ENCODE measurements at regions not wholly inside any gene's neighbourhood (a gene's known extent, or its start where the extent isn't known, plus 50 kb on each side); places are given as distances from the start of the nearest gene placed in this dataset.

GRCh38 chr2:59745085-59745484, 808.4 kb downstream of the BCL11A start:
- Histone ChIP-seq H3K4me1 (ENCODE audit: control insufficient read depth, insufficient read depth, low read length) (no peaks in the 10 kb centered on the region), H3K9ac (ENCODE audit: low read length) (no peak overlapping the region), H3K27me3 (ENCODE audit: control insufficient read depth, insufficient read depth, low read length) (no peaks in the 10 kb centered on the region), H3K4me3 (ENCODE audit: low read length) (no peak overlapping the region), H3K27ac (ENCODE audit: low read depth, low read length) (no peak overlapping the region), H3K36me3 (ENCODE audit: control insufficient read depth, insufficient read depth, low read length) (no peaks in the 10 kb centered on the region)

- H3K36me3 ChIP-seq (ENCODE audit: control insufficient read depth, insufficient read depth, low read length), result no peaks in the 10 kb centered on the region
- H3K9ac ChIP-seq (ENCODE audit: low read length), result no peak overlapping the region
- H3K4me3 ChIP-seq (ENCODE audit: low read length), result no peak overlapping the region
- no peak overlapping the region for H3K27ac ChIP-seq (ENCODE audit: low read depth, low read length)
- H3K4me1 ChIP-seq (ENCODE audit: control insufficient read depth, insufficient read depth, low read length), result no peaks in the 10 kb centered on the region
- H3K27me3 ChIP-seq (ENCODE audit: control insufficient read depth, insufficient read depth, low read length), result no peaks in the 10 kb centered on the region
These were observed 809.0 kb downstream of the BCL11A start for GRCh38 chr2:59744436-59744835.

GRCh38 chr2:59741840-59742239, 811.6 kb downstream of the BCL11A start:
- no peaks in the 10 kb centered on the region for H3K4me1 ChIP-seq (ENCODE audit: control insufficient read depth, insufficient read depth, low read length)
- no peak overlapping the region for H3K4me3 ChIP-seq (ENCODE audit: low read length)
- no peak overlapping the region for H3K27ac ChIP-seq (ENCODE audit: low read depth, low read length)
- no peaks in the 10 kb centered on the region for H3K36me3 ChIP-seq (ENCODE audit: control insufficient read depth, insufficient read depth, low read length)
- no peak overlapping the region for H3K9ac ChIP-seq (ENCODE audit: low read length)
- no peaks in the 10 kb centered on the region for H3K27me3 ChIP-seq (ENCODE audit: control insufficient read depth, insufficient read depth, low read length)

GRCh38 chr2:59739166-59739565, 814.3 kb downstream of the BCL11A start:
- no peak overlapping the region for H3K27ac ChIP-seq (ENCODE audit: low read depth, low read length)
- no peaks in the 10 kb centered on the region for H3K36me3 ChIP-seq (ENCODE audit: control insufficient read depth, insufficient read depth, low read length)
- no peak overlapping the region for H3K4me3 ChIP-seq (ENCODE audit: low read length)
- H3K9ac ChIP-seq (ENCODE audit: low read length), result no peak overlapping the region
- H3K27me3 ChIP-seq (ENCODE audit: control insufficient read depth, insufficient read depth, low read length), result no peaks in the 10 kb centered on the region
- no peaks in the 10 kb centered on the region for H3K4me1 ChIP-seq (ENCODE audit: control insufficient read depth, insufficient read depth, low read length)

GRCh38 chr2:59737299-59737698, 816.2 kb downstream of the BCL11A start:
- Histone ChIP-seq H3K27me3 (ENCODE audit: control insufficient read depth, insufficient read depth, low read length) (no peaks in the 10 kb centered on the region), H3K27ac (ENCODE audit: low read depth, low read length) (no peak overlapping the region), H3K4me1 (ENCODE audit: control insufficient read depth, insufficient read depth, low read length) (no peaks in the 10 kb centered on the region), H3K9ac (ENCODE audit: low read length) (no peak overlapping the region), H3K4me3 (ENCODE audit: low read length) (no peak overlapping the region), H3K36me3 (ENCODE audit: control insufficient read depth, insufficient read depth, low read length) (no peaks in the 10 kb centered on the region)

- Histone ChIP-seq H3K27me3 (ENCODE audit: control insufficient read depth, insufficient read depth, low read length) (no peaks in the 10 kb centered on the region), H3K27ac (ENCODE audit: low read depth, low read length) (no peak overlapping the region), H3K4me3 (ENCODE audit: low read length) (no peak overlapping the region), H3K4me1 (ENCODE audit: control insufficient read depth, insufficient read depth, low read length) (no peaks in the 10 kb centered on the region), H3K9ac (ENCODE audit: low read length) (no peak overlapping the region), H3K36me3 (ENCODE audit: control insufficient read depth, insufficient read depth, low read length) (no peaks in the 10 kb centered on the region)
These were observed 818.7 kb downstream of the BCL11A start for GRCh38 chr2:59734743-59735142.

GRCh38 chr2:59733970-59734369, 819.5 kb downstream of the BCL11A start:
- H3K4me1 ChIP-seq (ENCODE audit: control insufficient read depth, insufficient read depth, low read length), result no peaks in the 10 kb centered on the region
- no peaks in the 10 kb centered on the region for H3K27me3 ChIP-seq (ENCODE audit: control insufficient read depth, insufficient read depth, low read length)
- H3K4me3 ChIP-seq (ENCODE audit: low read length), result no peak overlapping the region
- H3K27ac ChIP-seq (ENCODE audit: low read depth, low read length), result no peak overlapping the region
- H3K9ac ChIP-seq (ENCODE audit: low read length), result no peak overlapping the region
- H3K36me3 ChIP-seq (ENCODE audit: control insufficient read depth, insufficient read depth, low read length), result no peaks in the 10 kb centered on the region

GRCh38 chr2:59733567-59733930, 819.9 kb downstream of the BCL11A start:
- Histone ChIP-seq H3K9ac (ENCODE audit: low read length) (no peak overlapping the region), H3K36me3 (ENCODE audit: control insufficient read depth, insufficient read depth, low read length) (no peaks in the 10 kb centered on the region), H3K4me1 (ENCODE audit: control insufficient read depth, insufficient read depth, low read length) (no peaks in the 10 kb centered on the region), H3K4me3 (ENCODE audit: low read length) (no peak overlapping the region), H3K27me3 (ENCODE audit: control insufficient read depth, insufficient read depth, low read length) (no peaks in the 10 kb centered on the region), H3K27ac (ENCODE audit: low read depth, low read length) (no peak overlapping the region)

GRCh38 chr2:59732871-59733566, 820.4 kb downstream of the BCL11A start:
- Histone ChIP-seq H3K27me3 (ENCODE audit: control insufficient read depth, insufficient read depth, low read length) (no peaks in the 10 kb centered on the region), H3K27ac (ENCODE audit: low read depth, low read length) (no peak overlapping the region), H3K36me3 (ENCODE audit: control insufficient read depth, insufficient read depth, low read length) (no peaks in the 10 kb centered on the region), H3K4me1 (ENCODE audit: control insufficient read depth, insufficient read depth, low read length) (no peaks in the 10 kb centered on the region), H3K9ac (ENCODE audit: low read length) (no peak overlapping the region), H3K4me3 (ENCODE audit: low read length) (no peak overlapping the region)

GRCh38 chr2:59727121-59727590, 826.3 kb downstream of the BCL11A start:
- Histone ChIP-seq H3K27me3 (ENCODE audit: control insufficient read depth, insufficient read depth, low read length) (no peaks in the 10 kb centered on the region), H3K4me1 (ENCODE audit: control insufficient read depth, insufficient read depth, low read length) (no peaks in the 10 kb centered on the region), H3K9ac (ENCODE audit: low read length) (no peak overlapping the region), H3K4me3 (ENCODE audit: low read length) (no peak overlapping the region), H3K27ac (ENCODE audit: low read depth, low read length) (no peak overlapping the region), H3K36me3 (ENCODE audit: control insufficient read depth, insufficient read depth, low read length) (no peaks in the 10 kb centered on the region)

- Histone ChIP-seq H3K36me3 (ENCODE audit: control insufficient read depth, insufficient read depth, low read length) (no peaks in the 10 kb centered on the region), H3K4me1 (ENCODE audit: control insufficient read depth, insufficient read depth, low read length) (no peaks in the 10 kb centered on the region), H3K27ac (ENCODE audit: low read depth, low read length) (no peak overlapping the region), H3K9ac (ENCODE audit: low read length) (no peak overlapping the region), H3K27me3 (ENCODE audit: control insufficient read depth, insufficient read depth, low read length) (no peaks in the 10 kb centered on the region), H3K4me3 (ENCODE audit: low read length) (no peak overlapping the region)
These were observed 827.0 kb downstream of the BCL11A start for GRCh38 chr2:59726228-59727120.

- Histone ChIP-seq H3K4me1 (ENCODE audit: control insufficient read depth, insufficient read depth, low read length) (no peaks in the 10 kb centered on the region), H3K27ac (ENCODE audit: low read depth, low read length) (no peak overlapping the region), H3K36me3 (ENCODE audit: control insufficient read depth, insufficient read depth, low read length) (no peaks in the 10 kb centered on the region), H3K9ac (ENCODE audit: low read length) (no peak overlapping the region), H3K27me3 (ENCODE audit: control insufficient read depth, insufficient read depth, low read length) (no peaks in the 10 kb centered on the region), H3K4me3 (ENCODE audit: low read length) (no peak overlapping the region)
These were observed 828.7 kb downstream of the BCL11A start for GRCh38 chr2:59724746-59725145.

All from rectal smooth muscle tissue (tissue), 1 donor.